Activated T-helper 2 cell treated with anti-CD3 and anti-CD28 coated beads, Interferon-gamma antibody, Interleukin-2, Interleukin-4, amounts not matched to agents 10 μg/mL and 5 μg/mL and 100 μg/mL, durations not matched to agents 14 hours and 24 hours and 36 hours (primary cell): ENCODE measurements at regions not wholly inside any gene's neighbourhood (a gene's known extent, or its start where the extent isn't known, plus 50 kb on each side); places are given as distances from the start of the nearest gene placed in this dataset.
"Not testable (repeated sequence)": the region's sequence is repeated elsewhere in the genome, so short reads cannot be mapped to it uniquely, and the experiment has no call there.

Experiments
- DNase-seq: peaks from one replicate; pipeline ENCODE4 v3.0.0; 2021; ENCODE audit warnings: low spot score
- H3K27ac Mint-ChIP-seq: one replicate; pipeline ENCODE4 v1.8.0; 2021; ENCODE audit warnings: mixed read lengths
- H3K27me3 Mint-ChIP-seq: one replicate; pipeline ENCODE4 v1.8.0; 2021; ENCODE audit warnings: low read depth, mixed read lengths
- H3K36me3 Mint-ChIP-seq: one replicate; pipeline ENCODE4 v1.8.0; 2021; ENCODE audit warnings: low read depth, mixed read lengths
- H3K4me1 Mint-ChIP-seq: one replicate; pipeline ENCODE4 v1.8.0; 2021; ENCODE audit warnings: low read depth, mixed read lengths
- H3K4me3 Mint-ChIP-seq: one replicate; pipeline ENCODE4 v1.8.0; 2021; ENCODE audit warnings: low read depth, mild to moderate bottlenecking, moderate library complexity, mixed read lengths
- H3K9me3 Mint-ChIP-seq: one replicate; pipeline ENCODE4 v1.8.0; 2021; ENCODE audit warnings: mixed read lengths
- intact Hi-C: fragments of 100-400 bp; cut with micrococcal nuclease; formaldehyde crosslinking; loops from one replicate; pipeline ENCODE4 v1.15.1; 2023

DNA sequence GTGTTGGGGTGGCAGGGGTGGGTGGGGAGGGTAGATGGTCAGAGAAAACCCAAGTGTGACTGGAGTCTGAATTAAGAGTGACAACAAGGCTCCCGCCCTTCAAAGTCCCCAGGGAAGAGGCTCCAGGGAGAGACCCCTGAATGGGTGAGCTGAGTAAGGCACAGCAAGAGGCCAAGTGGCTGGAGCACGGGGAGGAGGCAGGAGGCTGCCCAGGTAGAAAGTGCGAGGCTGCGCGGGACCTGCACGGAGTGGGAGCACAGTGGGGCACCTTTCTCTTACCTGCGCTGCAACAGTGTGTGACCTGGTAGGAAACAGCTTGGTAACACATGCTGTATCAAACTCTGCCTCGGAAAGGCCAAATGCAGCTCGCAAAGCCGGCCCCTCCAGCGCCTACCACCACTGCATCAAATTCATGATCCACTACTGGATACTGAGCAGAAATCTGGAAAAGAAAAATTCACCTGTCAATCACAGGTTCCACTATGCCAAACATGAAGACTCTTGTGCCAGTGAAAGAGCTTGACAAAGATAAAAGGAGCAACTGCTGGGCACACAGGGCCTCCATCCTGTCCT, 77.1 kb upstream of the TNK2 start:
- H3K9me3 Mint-ChIP-seq, intact Hi-C loops, H3K4me1 Mint-ChIP-seq, DNase-seq, H3K4me3 Mint-ChIP-seq, H3K27ac Mint-ChIP-seq, H3K27me3 Mint-ChIP-seq: not testable (repeated sequence)
- peaks cover 22% of the 10 kb centered on the region for H3K36me3 Mint-ChIP-seq

DNA sequence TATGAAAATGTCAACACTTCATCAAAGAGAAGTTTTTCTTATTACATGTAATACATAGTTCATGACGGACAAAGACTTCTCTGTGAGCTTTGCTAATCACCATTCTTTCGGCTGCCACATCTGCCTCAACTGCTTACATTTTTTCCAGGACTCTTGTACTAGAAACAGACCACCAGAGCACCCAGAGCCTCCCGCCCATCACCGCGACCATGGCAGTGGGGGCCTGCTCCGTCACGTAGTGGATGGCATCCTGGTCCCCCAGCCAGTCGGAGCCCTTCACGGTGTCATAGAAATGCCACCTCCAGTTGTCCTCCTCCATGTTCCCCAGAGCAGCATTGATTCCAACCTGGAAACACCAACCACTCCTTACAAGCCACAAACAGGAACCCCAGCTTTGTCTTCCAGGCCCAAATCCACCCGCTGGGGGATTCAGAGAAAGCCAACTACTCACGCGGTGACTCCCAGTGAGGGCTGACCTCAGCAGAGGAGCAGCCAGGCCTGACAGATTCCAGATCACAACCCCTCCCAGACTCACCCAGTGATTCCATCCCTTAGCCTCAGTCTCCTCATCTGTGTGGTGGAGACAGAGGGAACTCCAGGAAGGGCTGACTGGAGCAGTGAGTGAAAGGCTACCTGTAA, 76.2 kb upstream of the TNK2 start:
- H3K4me1 Mint-ChIP-seq, H3K27me3 Mint-ChIP-seq, intact Hi-C loops, H3K27ac Mint-ChIP-seq, H3K4me3 Mint-ChIP-seq, DNase-seq, H3K9me3 Mint-ChIP-seq: not testable (repeated sequence)
- peaks cover 23% of the 10 kb centered on the region for H3K36me3 Mint-ChIP-seq

- H3K27ac Mint-ChIP-seq, result not testable (repeated sequence)
Observed at GRCh38 chr3:195983880-195984279, 75.5 kb upstream of the TNK2 start.

DNA sequence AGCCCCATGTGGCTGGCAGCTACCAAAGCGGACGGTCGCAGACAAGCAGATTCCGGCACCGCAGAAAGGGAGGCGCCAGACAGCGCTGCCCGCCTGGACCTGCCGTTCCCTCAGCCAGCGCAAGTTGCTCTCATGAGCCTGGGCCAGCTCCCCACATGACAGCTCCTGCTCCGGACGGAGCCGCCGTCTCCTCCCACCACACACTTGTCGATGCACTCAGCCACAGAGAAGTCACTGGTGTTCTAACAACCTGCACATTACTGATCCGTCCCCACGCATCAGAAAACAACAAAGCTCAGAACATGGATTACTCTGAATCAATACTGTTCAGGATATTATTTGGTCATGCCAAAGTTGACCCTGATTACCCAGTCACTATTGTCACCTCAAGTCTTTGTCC, 74.4 kb upstream of the TNK2 start:
- H3K27ac Mint-ChIP-seq, DNase-seq, H3K4me3 Mint-ChIP-seq, H3K27me3 Mint-ChIP-seq, H3K9me3 Mint-ChIP-seq, intact Hi-C loops, H3K4me1 Mint-ChIP-seq: not testable (repeated sequence)
- H3K36me3 Mint-ChIP-seq, result peaks cover 32% of the 10 kb centered on the region

More at GRCh38 chr3:195983880-195984279, 75.5 kb upstream of the TNK2 start:
- intact Hi-C loops, DNase-seq, H3K4me3 Mint-ChIP-seq, H3K27me3 Mint-ChIP-seq, H3K9me3 Mint-ChIP-seq, H3K4me1 Mint-ChIP-seq: not testable (repeated sequence)
- peaks cover 26% of the 10 kb centered on the region for H3K36me3 Mint-ChIP-seq

DNA sequence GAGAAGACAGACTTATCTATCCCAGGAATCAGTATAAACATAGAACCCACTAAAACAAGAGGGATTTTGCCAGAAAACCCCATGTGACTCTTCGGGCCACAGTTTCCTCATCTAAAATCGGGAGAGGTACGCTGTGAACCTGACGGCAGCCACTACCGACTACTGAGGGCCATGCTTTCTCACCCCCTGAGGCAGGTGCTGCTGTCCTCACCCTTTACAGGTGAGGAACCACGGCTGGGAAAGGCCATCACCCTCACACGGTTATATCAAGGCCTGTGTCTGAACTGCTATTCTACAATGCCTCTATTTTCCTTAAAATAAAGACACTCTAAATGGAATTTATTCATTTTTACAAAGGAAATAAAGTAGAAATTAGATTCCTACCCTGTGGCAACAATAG, 73.4 kb upstream of the TNK2 start:
- H3K4me3 Mint-ChIP-seq, H3K9me3 Mint-ChIP-seq, H3K27me3 Mint-ChIP-seq, H3K4me1 Mint-ChIP-seq, DNase-seq, H3K27ac Mint-ChIP-seq, intact Hi-C loops: not testable (repeated sequence)
- H3K36me3 Mint-ChIP-seq, result peaks cover 32% of the 10 kb centered on the region

- H3K9me3 Mint-ChIP-seq, H3K4me1 Mint-ChIP-seq, H3K4me3 Mint-ChIP-seq, H3K27ac Mint-ChIP-seq, DNase-seq, H3K27me3 Mint-ChIP-seq, intact Hi-C loops: not testable (repeated sequence)
- peaks cover 44% of the 10 kb centered on the region for H3K36me3 Mint-ChIP-seq
Observed at GRCh38 chr3:195979877-195980276, 71.5 kb upstream of the TNK2 start.

DNA sequence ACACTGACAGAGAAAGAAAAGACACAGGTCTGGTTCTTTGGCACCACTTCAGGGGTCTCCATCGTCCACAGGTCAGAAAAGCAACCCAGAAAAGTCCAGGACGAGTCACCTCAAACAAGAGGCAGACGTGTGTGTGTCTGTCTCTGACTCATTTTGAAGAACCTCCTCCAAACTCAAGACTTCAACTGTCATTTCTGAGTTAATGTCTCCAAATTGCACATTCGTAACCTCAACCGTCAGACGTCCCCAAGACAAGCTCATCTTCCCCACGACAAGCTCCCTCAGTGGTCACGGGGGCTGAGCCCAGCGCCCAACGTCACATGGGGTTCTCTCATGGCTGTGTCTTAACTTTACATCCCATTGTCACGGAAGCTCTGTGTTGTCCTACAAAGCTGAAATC, 70.2 kb upstream of the TNK2 start:
- Mint-ChIP-seq H3K27ac (peak overlapping the region; percentile 72), H3K36me3 (peaks cover 44% of the 10 kb centered on the region)
- intact Hi-C loops, H3K4me3 Mint-ChIP-seq, DNase-seq, H3K4me1 Mint-ChIP-seq, H3K9me3 Mint-ChIP-seq, H3K27me3 Mint-ChIP-seq: not testable (repeated sequence)

- intact Hi-C loops, H3K27me3 Mint-ChIP-seq, DNase-seq, H3K4me3 Mint-ChIP-seq, H3K4me1 Mint-ChIP-seq, H3K9me3 Mint-ChIP-seq, H3K27ac Mint-ChIP-seq: not testable (repeated sequence)
- H3K36me3 Mint-ChIP-seq, result peaks cover 37% of the 10 kb centered on the region
Observed at GRCh38 chr3:195976876-195977275, 68.5 kb upstream of the TNK2 start.

- H3K4me1 Mint-ChIP-seq, DNase-seq, H3K4me3 Mint-ChIP-seq, H3K9me3 Mint-ChIP-seq, H3K27me3 Mint-ChIP-seq, intact Hi-C loops, H3K27ac Mint-ChIP-seq: not testable (repeated sequence)
- H3K36me3 Mint-ChIP-seq, result peaks cover 47% of the 10 kb centered on the region
Observed at GRCh38 chr3:195974281-195974680, 65.9 kb upstream of the TNK2 start.

DNA sequence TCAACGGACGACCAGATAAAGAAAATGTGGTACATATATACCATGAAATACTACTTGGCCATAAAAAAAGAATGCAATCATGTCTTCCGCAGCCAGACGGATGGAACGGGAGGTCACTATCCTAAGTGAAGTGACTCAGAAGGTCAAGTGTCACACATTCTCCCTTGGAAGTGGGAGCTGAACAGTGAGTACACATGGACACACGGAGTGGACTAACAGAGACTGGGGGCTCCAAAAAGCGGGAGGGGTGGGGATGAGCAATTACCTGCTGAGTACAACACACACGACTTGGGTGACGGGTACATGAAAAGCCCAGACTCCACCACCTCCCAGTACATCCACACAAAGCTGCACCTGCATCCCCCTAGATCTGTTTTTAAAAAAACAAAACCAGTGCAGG, 62.5 kb upstream of the TNK2 start:
- H3K9me3 Mint-ChIP-seq, H3K4me3 Mint-ChIP-seq, H3K27me3 Mint-ChIP-seq, intact Hi-C loops, DNase-seq, H3K4me1 Mint-ChIP-seq, H3K27ac Mint-ChIP-seq: not testable (repeated sequence)
- peaks cover 47% of the 10 kb centered on the region for H3K36me3 Mint-ChIP-seq

GRCh38 chr3:195969838-195970776, 61.8 kb upstream of the TNK2 start:
- H3K9me3 Mint-ChIP-seq, DNase-seq, H3K27ac Mint-ChIP-seq, intact Hi-C loops, H3K4me1 Mint-ChIP-seq, H3K27me3 Mint-ChIP-seq, H3K4me3 Mint-ChIP-seq: not testable (repeated sequence)
- H3K36me3 Mint-ChIP-seq, result peaks cover 47% of the 10 kb centered on the region

- Mint-ChIP-seq H3K36me3 (peaks cover 51% of the 10 kb centered on the region), H3K27ac (peak overlapping the region; percentile 30)
- intact Hi-C loops, H3K4me1 Mint-ChIP-seq, H3K27me3 Mint-ChIP-seq, H3K9me3 Mint-ChIP-seq, H3K4me3 Mint-ChIP-seq, DNase-seq: not testable (repeated sequence)
Observed at GRCh38 chr3:195969341-195969740, 61.0 kb upstream of the TNK2 start.

- H3K27ac Mint-ChIP-seq, H3K9me3 Mint-ChIP-seq, DNase-seq, H3K4me3 Mint-ChIP-seq, intact Hi-C loops, H3K4me1 Mint-ChIP-seq, H3K27me3 Mint-ChIP-seq: not testable (repeated sequence)
- peaks cover 46% of the 10 kb centered on the region for H3K36me3 Mint-ChIP-seq
Observed at GRCh38 chr3:195968104-195968503, 59.8 kb upstream of the TNK2 start.
